H9 (cell line): ENCODE measurements at regions not wholly inside any gene's neighbourhood (a gene's known extent, or its start where the extent isn't known, plus 50 kb on each side); places are given as distances from the start of the nearest gene placed in this dataset.

ENCODE experiments used
- DNase-seq: peaks from one replicate; pipeline ENCODE4 v3.0.0-alpha.2; 2017
- H2AFZ ChIP-seq: one replicate; pipeline ENCODE4 v1.6.1; 2013; ENCODE audit warnings: mild to moderate bottlenecking, low read length, control low read depth, moderate library complexity
- H2AK5ac ChIP-seq: 2 replicates; pipeline ENCODE4 v1.6.1; 2013; ENCODE audit warnings: low read length, control low read depth, mixed read lengths; ENCODE audit not compliant: insufficient read length
- H2BK120ac ChIP-seq: one replicate; pipeline ENCODE4 v1.6.1; 2013; ENCODE audit warnings: low read depth, mild to moderate bottlenecking, low read length, control low read depth, inconsistent platforms; ENCODE audit not compliant: poor library complexity, severe bottlenecking
- H2BK12ac ChIP-seq: 2 replicates; pipeline ENCODE4 v1.6.1; 2013; ENCODE audit warnings: low read length, control low read depth, mixed read lengths, low read depth; ENCODE audit not compliant: insufficient read length
- H2BK15ac ChIP-seq: 2 replicates; pipeline ENCODE4 v1.6.1; 2013; ENCODE audit warnings: low read depth, low read length, control low read depth
- H2BK20ac ChIP-seq: one replicate; pipeline ENCODE4 v1.6.1; 2013; ENCODE audit warnings: low read depth, mild to moderate bottlenecking, low read length, control low read depth, inconsistent platforms; ENCODE audit not compliant: poor library complexity, severe bottlenecking
- H2BK5ac ChIP-seq: 2 replicates; pipeline ENCODE4 v1.6.1; 2013; ENCODE audit warnings: low read length, control low read depth, mixed read lengths; ENCODE audit not compliant: insufficient read length
- H3K14ac ChIP-seq: 2 replicates; pipeline ENCODE4 v1.6.1; 2013; ENCODE audit warnings: low read length, control low read depth; ENCODE audit not compliant: insufficient read depth
- H3K18ac ChIP-seq: 2 replicates; pipeline ENCODE4 v1.6.1; 2013; ENCODE audit warnings: low read depth, mild to moderate bottlenecking, mixed read lengths, low read length, control low read depth; ENCODE audit not compliant: insufficient read length
- H3K23ac ChIP-seq: 2 replicates; pipeline ENCODE4 v1.6.1; 2013; ENCODE audit warnings: low read length, control low read depth, mixed read lengths, low read depth; ENCODE audit not compliant: insufficient read length
- H3K23me2 ChIP-seq: 2 replicates; pipeline ENCODE4 v1.6.1; 2013; ENCODE audit warnings: low read depth, mild to moderate bottlenecking, mixed read lengths, low read length, control low read depth; ENCODE audit not compliant: insufficient read length, poor library complexity, severe bottlenecking
- H3K27ac ChIP-seq: 2 replicates; pipeline ENCODE4 v1.5.1; 2013; ENCODE audit warnings: low read length, control low read depth, mixed read lengths, low read depth; ENCODE audit not compliant: insufficient read length
- H3K27me3 ChIP-seq: 2 replicates; pipeline ENCODE4 v1.6.1; 2013; ENCODE audit warnings: low read length, control low read depth, inconsistent platforms; ENCODE audit not compliant: insufficient read depth
- H3K4ac ChIP-seq: 2 replicates; pipeline ENCODE4 v1.6.1; 2013; ENCODE audit warnings: low read depth, mild to moderate bottlenecking, control low read depth, inconsistent platforms, low read length, moderate library complexity
- H3K4me1 ChIP-seq: 2 replicates; pipeline ENCODE4 v1.6.1; 2013; ENCODE audit warnings: low read length, control low read depth, inconsistent platforms; ENCODE audit not compliant: insufficient read depth
- H3K4me2 ChIP-seq: 2 replicates; pipeline ENCODE4 v1.6.1; 2013; ENCODE audit warnings: low read length, control low read depth, mixed read lengths; ENCODE audit not compliant: insufficient read length, insufficient read depth
- H3K56ac ChIP-seq: 2 replicates; pipeline ENCODE4 v1.6.1; 2013; ENCODE audit warnings: low read depth, mild to moderate bottlenecking, mixed read lengths, low read length, control low read depth; ENCODE audit not compliant: insufficient read length
- H3K79me1 ChIP-seq: 2 replicates; pipeline ENCODE4 v1.6.1; 2013; ENCODE audit warnings: low read depth, mild to moderate bottlenecking, moderate library complexity, low read length, control low read depth, inconsistent platforms; ENCODE audit not compliant: insufficient read depth, poor library complexity, severe bottlenecking
- H3K79me2 ChIP-seq: 2 replicates; pipeline ENCODE4 v1.6.1; 2013; ENCODE audit warnings: low read length, control low read depth, inconsistent platforms; ENCODE audit not compliant: insufficient read depth
- H3K9ac ChIP-seq: 2 replicates; pipeline ENCODE4 v1.6.1; 2013; ENCODE audit warnings: low read length, control low read depth, mixed read lengths; ENCODE audit not compliant: insufficient read length; ENCODE audit errors: extremely low read depth
- H3K9me3 ChIP-seq: one replicate; pipeline ENCODE4 v1.6.1; 2013; ENCODE audit warnings: low read depth, low read length, inconsistent platforms; ENCODE audit not compliant: control insufficient read depth
- H3T11ph ChIP-seq: one replicate; pipeline ENCODE4 v1.6.1; 2013; ENCODE audit warnings: mild to moderate bottlenecking, low read length, control low read depth, inconsistent platforms
- H4K20me1 ChIP-seq: one replicate; pipeline ENCODE4 v1.6.1; 2013; ENCODE audit not compliant: control insufficient read depth, insufficient read length, insufficient read depth
- H4K5ac ChIP-seq: 2 replicates; pipeline ENCODE4 v1.6.1; 2013; ENCODE audit warnings: low read depth, mild to moderate bottlenecking, mixed read lengths, low read length, control low read depth; ENCODE audit not compliant: insufficient read length
- H4K8ac ChIP-seq: replicated peaks from 2 replicates; pipeline ENCODE4 v1.6.1; 2013; ENCODE audit warnings: low read length, control low read depth, mixed read lengths, low read depth; ENCODE audit not compliant: insufficient read length
- H4K91ac ChIP-seq: 2 replicates; pipeline ENCODE4 v1.6.1; 2013; ENCODE audit warnings: low read depth, mild to moderate bottlenecking, moderate library complexity, mixed read lengths, low read length, control low read depth; ENCODE audit not compliant: insufficient read length
- H3K27ac Mint-ChIP-seq, 3 experiments: 2 replicates in 2 of 3; 3 replicates in 1 of 3; pipeline ENCODE4 v1.8.0; 2020 to 2021; ENCODE audit warnings: mixed read lengths in 3 of 3, mild to moderate bottlenecking in 1 of 3, moderate library complexity in 1 of 3
- H3K27me3 Mint-ChIP-seq: 2 replicates; pipeline ENCODE4 v1.8.0; 2021; ENCODE audit warnings: low read depth, mild to moderate bottlenecking, moderate library complexity, mixed read lengths
- H3K36me3 Mint-ChIP-seq, 3 experiments: 2 replicates in 2 of 3; 3 replicates in 1 of 3; pipeline ENCODE4 v1.8.0; 2020 to 2021; ENCODE audit warnings: low read depth in 3 of 3, mixed read lengths in 3 of 3; ENCODE audit not compliant: insufficient read depth in 1 of 3
- H3K4me1 Mint-ChIP-seq, 2 experiments: 2 replicates each; pipeline ENCODE4 v1.8.0; 2020; ENCODE audit warnings: mixed read lengths in 2 of 2
- H3K4me3 Mint-ChIP-seq, 2 experiments: 2 replicates in 1 of 2; 3 replicates in 1 of 2; pipeline ENCODE4 v1.8.0; 2020 to 2021; ENCODE audit warnings: mild to moderate bottlenecking in 2 of 2, mixed read lengths in 2 of 2, moderate library complexity in 1 of 2
- H3K9me3 Mint-ChIP-seq, 2 experiments: 2 replicates in 1 of 2; 3 replicates in 1 of 2; pipeline ENCODE4 v1.8.0; 2020; ENCODE audit warnings: mild to moderate bottlenecking in 2 of 2, mixed read lengths in 2 of 2, moderate library complexity in 1 of 2
- CTCF ChIP-seq: fragments of 200-600 bp; sonication (generic); conservative IDR thresholded peaks from 3 replicates; pipeline ENCODE4 v1.8.0; 2021; ENCODE audit warnings: antibody characterized with exemption, mild to moderate bottlenecking
- WGBS: extraction: QIAGEN DNeasy Blood & Tissue Kit; methylation state at CpG from one replicate; pipeline ENCODE4 v1.1.7; 2013; ENCODE audit warnings: missing lambda C conversion rate, low lambda C conversion rate, mixed read lengths; ENCODE audit not compliant: insufficient read length; ENCODE audit errors: extremely low coverage; 5-methylcytosine and 5-hydroxymethylcytosine counted together

GRCh38 chr6:167703347-167703746 lies 123.4 kb upstream of the AFDN start:
- Mint-ChIP-seq H3K36me3 (no peaks in the 10 kb centered on the region), H3K9me3 (no peaks in the 10 kb centered on the region), H3K27ac (no peak overlapping the region), H3K27me3 (peaks cover 5% of the 10 kb centered on the region; the same call in 1 of the 2 replicates), H3K4me1 (peaks cover 16 to 21% of the 10 kb centered on the region in 2 experiments), H3K4me3 (no peak overlapping the region)
- Histone ChIP-seq H3K27me3 (no peaks in the 10 kb centered on the region), H2BK20ac (no peak overlapping the region), H4K5ac (no peak overlapping the region), H3K4me1 (no peaks in the 10 kb centered on the region), H3K4ac (no peak overlapping the region), H3K27ac (no peak overlapping the region), H2BK12ac (no peak overlapping the region), H4K20me1 (no peaks in the 10 kb centered on the region), H3K9me3 (no peaks in the 10 kb centered on the region), H3K79me2 (no peaks in the 10 kb centered on the region), H3K14ac (no peak overlapping the region), H3K4me2 (no peak overlapping the region), H2BK120ac (no peak overlapping the region), H4K8ac (no peak overlapping the region), H2AK5ac (no peak overlapping the region), H4K91ac (no peak overlapping the region), H3K18ac (no peak overlapping the region), H3K79me1 (no peaks in the 10 kb centered on the region), H2AFZ (no peak overlapping the region), H3K23ac (no peak overlapping the region), H3K9ac (no peak overlapping the region), H3K56ac (no peak overlapping the region), H2BK15ac (no peak overlapping the region), H3T11ph (no peak overlapping the region), H2BK5ac (no peak overlapping the region), H3K23me2 (no peaks in the 10 kb centered on the region)
- no CpG with 5 or more reads among the region's 10 CpGs for WGBS
- TF ChIP-seq CTCF = no peak
- peak; percentile 23 for DNase-seq
